CD4-positive, alpha-beta memory T cell (primary cell): ENCODE measurements at regions not wholly inside any gene's neighbourhood (a gene's known extent, or its start where the extent isn't known, plus 50 kb on each side); places are given as distances from the start of the nearest gene placed in this dataset.

Source experiments
- CTCF ChIA-PET: fragments of 350-600 bp; sonication (Branson Sonifier 250); formaldehyde crosslinking; loops from one replicate; lab custom pipeline; 2021; ENCODE audit warnings: inconsistent platforms; ENCODE audit not compliant: partially characterized antibody; lab: Charles Lee
- POLR2A ChIA-PET: fragments of 350-600 bp; sonication (Branson Sonifier 250); formaldehyde crosslinking; loops from one replicate; lab custom pipeline; 2021; ENCODE audit not compliant: partially characterized antibody; lab: Charles Lee
- DNase-seq, 5 donors: peaks; one replicate each; pipeline versions ENCODE4 v3.0.0 to v3.0.0-alpha.2; 2020 to 2022; ENCODE audit warnings: mixed read lengths in 1 of 5
- H3K27ac ChIP-seq: one replicate; pipeline ENCODE4 v1.7.0; 2013; ENCODE audit warnings: low read depth, low read length
- H3K27me3 ChIP-seq: 2 replicates; pipeline ENCODE4 v1.7.0; 2013; ENCODE audit warnings: mild to moderate bottlenecking, low read length, moderate library complexity; ENCODE audit not compliant: insufficient read depth
- H3K36me3 ChIP-seq: 2 replicates; pipeline ENCODE4 v1.7.0; 2013; ENCODE audit warnings: mild to moderate bottlenecking, low read length, moderate library complexity; ENCODE audit not compliant: insufficient read depth
- H3K4me1 ChIP-seq: 2 replicates; pipeline ENCODE4 v1.7.0; 2013; ENCODE audit warnings: mild to moderate bottlenecking, low read length, moderate library complexity; ENCODE audit not compliant: insufficient read depth
- H3K4me3 ChIP-seq, 2 donors: one replicate each; pipeline ENCODE4 v1.7.0; 2013; ENCODE audit warnings: low read length in 2 of 2, mild to moderate bottlenecking in 1 of 2
- H3K9me3 ChIP-seq, 2 donors: one replicate each; pipeline ENCODE4 v1.7.0; 2013; ENCODE audit warnings: low read length in 2 of 2, control low read depth in 1 of 2; ENCODE audit not compliant: control insufficient read depth in 1 of 2
- H3K27ac Mint-ChIP-seq, 7 donors: one replicate each; pipeline ENCODE4 v1.8.0; 2020 to 2021; ENCODE audit warnings: mixed read lengths in 7 of 7, mild to moderate bottlenecking in 6 of 7, inconsistent platforms in 3 of 7, moderate library complexity in 3 of 7
- H3K27me3 Mint-ChIP-seq, 2 donors: one replicate each; pipeline ENCODE4 v1.8.0; 2020 to 2021; ENCODE audit warnings: mixed read lengths in 2 of 2
- H3K36me3 Mint-ChIP-seq, 2 donors: one replicate each; pipeline ENCODE4 v1.8.0; 2020 to 2021; ENCODE audit warnings: mixed read lengths in 2 of 2, inconsistent platforms in 1 of 2, mild to moderate bottlenecking in 1 of 2
- H3K4me1 Mint-ChIP-seq, 4 donors: one replicate each; pipeline ENCODE4 v1.8.0; 2020 to 2021; ENCODE audit warnings: mixed read lengths in 4 of 4, mild to moderate bottlenecking in 1 of 4
- H3K4me3 Mint-ChIP-seq, 8 donors: one replicate each; pipeline ENCODE4 v1.8.0; 2020 to 2021; ENCODE audit warnings: mixed read lengths in 8 of 8, mild to moderate bottlenecking in 7 of 8, moderate library complexity in 6 of 8, inconsistent platforms in 3 of 8
- H3K9me3 Mint-ChIP-seq, 8 donors: one replicate each; pipeline ENCODE4 v1.8.0; 2020 to 2021; ENCODE audit warnings: mixed read lengths in 8 of 8, mild to moderate bottlenecking in 5 of 8, inconsistent platforms in 3 of 8, moderate library complexity in 1 of 8
- intact Hi-C: fragments of 100-400 bp; cut with micrococcal nuclease; formaldehyde crosslinking; loops from one replicate; pipeline ENCODE4 v1.15.1; 2023

GRCh38 chr22:49646876-49647275 is 180.8 kb downstream of the BRD1 start:
- Mint-ChIP-seq H3K9me3 (peaks cover 0 to 4% (median 0%) of the 10 kb centered on the region in 8 donors), H3K27me3 (no peaks in the 10 kb centered on the region), H3K36me3 (peaks cover 4 to 10% of the 10 kb centered on the region in 2 donors), H3K4me1 (peaks cover 6 to 19% (median 11%) of the 10 kb centered on the region in 4 donors), H3K27ac (no peak overlapping the region), H3K4me3 (no peak overlapping the region)
- Histone ChIP-seq H3K27ac (no peak overlapping the region), H3K36me3 (no peaks in the 10 kb centered on the region), H3K4me3 (no peak overlapping the region), H3K9me3 (no peaks in the 10 kb centered on the region), H3K27me3 (no peaks in the 10 kb centered on the region), H3K4me1 (no peaks in the 10 kb centered on the region)
- DNase-seq = no peak
- ChIA-PET CTCF (no interaction called here), POLR2A (no interaction called here)
- intact Hi-C loops = no loop called here

GRCh38 chr22:49645791-49646550 is 181.7 kb downstream of the BRD1 start:
- CTCF ChIA-PET = no interaction called here
- Histone ChIP-seq H3K27ac (no peak overlapping the region), H3K9me3 (no peaks in the 10 kb centered on the region), H3K27me3 (no peaks in the 10 kb centered on the region), H3K4me1 (no peaks in the 10 kb centered on the region), H3K36me3 (no peaks in the 10 kb centered on the region), H3K4me3 (no peak overlapping the region)
- no peak overlapping the region for H3K27ac Mint-ChIP-seq
- H3K9me3 Mint-ChIP-seq = peaks cover 0 to 3% (median 0%) of the 10 kb centered on the region in 8 donors
- intact Hi-C loops = no loop called here
- H3K27me3 Mint-ChIP-seq = no peaks in the 10 kb centered on the region
- H3K36me3 Mint-ChIP-seq = peaks cover 4 to 13% of the 10 kb centered on the region in 2 donors
- peaks cover 6 to 17% (median 12%) of the 10 kb centered on the region in 4 donors for H3K4me1 Mint-ChIP-seq
- POLR2A ChIA-PET = no interaction called here
- DNase-seq = no peak
- H3K4me3 Mint-ChIP-seq = peak overlapping the region in 1 of 8 donors; percentile 15

- Mint-ChIP-seq H3K4me1 (peaks cover 6 to 13% (median 10%) of the 10 kb centered on the region in 4 donors), H3K4me3 (no peak overlapping the region), H3K27me3 (no peaks in the 10 kb centered on the region), H3K36me3 (peaks cover 4 to 11% of the 10 kb centered on the region in 2 donors), H3K27ac (no peak overlapping the region), H3K9me3 (peaks cover 0 to 2% (median 0%) of the 10 kb centered on the region in 8 donors)
- no peaks in the 10 kb centered on the region for H3K27me3 ChIP-seq
- H3K4me3 ChIP-seq = no peak overlapping the region
- no peak overlapping the region for H3K27ac ChIP-seq
- no peak for DNase-seq
- POLR2A ChIA-PET = no interaction called here
- intact Hi-C loops = no loop called here
- CTCF ChIA-PET = no interaction called here
- no peaks in the 10 kb centered on the region for H3K36me3 ChIP-seq
- no peaks in the 10 kb centered on the region for H3K9me3 ChIP-seq
- H3K4me1 ChIP-seq = no peaks in the 10 kb centered on the region
Observed at GRCh38 chr22:49645257-49645656, 182.4 kb downstream of the BRD1 start.

GRCh38 chr22:49643998-49644397 is 183.7 kb downstream of the BRD1 start:
- CTCF ChIA-PET = no interaction called here

GRCh38 chr22:49643466-49643865 is 184.2 kb downstream of the BRD1 start:
- ChIA-PET POLR2A (interaction anchor here (1.0 kb wide), 1 partner anchor 144 kb away, joined by 3 read pairs; no protein-coding TSS in a partner anchor), CTCF (interaction anchor here (1.2 kb wide), 1 partner anchor 11 kb away, joined by 3 read pairs; no protein-coding TSS in a partner anchor)
- DNase-seq = no peak
- H3K9me3 Mint-ChIP-seq = peaks cover 0 to 2% (median 0%) of the 10 kb centered on the region in 8 donors
- H3K9me3 ChIP-seq = no peaks in the 10 kb centered on the region
- no peaks in the 10 kb centered on the region for H3K27me3 ChIP-seq
- intact Hi-C loops = no loop called here
- no peaks in the 10 kb centered on the region for H3K36me3 ChIP-seq
- no peaks in the 10 kb centered on the region for H3K27me3 Mint-ChIP-seq
- H3K4me3 Mint-ChIP-seq = no peak overlapping the region
- H3K4me1 Mint-ChIP-seq = peaks cover 0 to 9% (median 7%) of the 10 kb centered on the region in 4 donors
- no peaks in the 10 kb centered on the region for H3K4me1 ChIP-seq
- H3K36me3 Mint-ChIP-seq = peaks cover 0 to 8% of the 10 kb centered on the region in 2 donors
- no peak overlapping the region for H3K4me3 ChIP-seq
- no peak overlapping the region for H3K27ac Mint-ChIP-seq
- no peak overlapping the region for H3K27ac ChIP-seq

More at GRCh38 chr22:49643998-49644397, 183.7 kb downstream of the BRD1 start:
- Histone ChIP-seq H3K27ac (no peak overlapping the region), H3K4me3 (no peak overlapping the region), H3K4me1 (no peaks in the 10 kb centered on the region), H3K27me3 (no peaks in the 10 kb centered on the region), H3K36me3 (no peaks in the 10 kb centered on the region), H3K9me3 (no peaks in the 10 kb centered on the region)
- intact Hi-C loops = no loop called here
- Mint-ChIP-seq H3K27ac (no peak overlapping the region), H3K4me1 (peaks cover 0 to 9% (median 7%) of the 10 kb centered on the region in 4 donors), H3K9me3 (peaks cover 0 to 2% (median 0%) of the 10 kb centered on the region in 8 donors), H3K27me3 (no peaks in the 10 kb centered on the region), H3K36me3 (peaks cover 0 to 7% of the 10 kb centered on the region in 2 donors), H3K4me3 (no peak overlapping the region)
- POLR2A ChIA-PET = interaction anchor here (1.0 kb wide), 1 partner anchor 144 kb away, joined by 3 read pairs; no protein-coding TSS in a partner anchor
- no peak for DNase-seq

GRCh38 chr22:49642741-49643140 is 184.9 kb downstream of the BRD1 start:
- no peak overlapping the region for H3K27ac Mint-ChIP-seq
- intact Hi-C loops = no loop called here
- peaks cover 0 to 9% (median 7%) of the 10 kb centered on the region in 4 donors for H3K4me1 Mint-ChIP-seq
- no peaks in the 10 kb centered on the region for H3K27me3 Mint-ChIP-seq
- H3K4me1 ChIP-seq = no peaks in the 10 kb centered on the region
- no peaks in the 10 kb centered on the region for H3K36me3 ChIP-seq
- no peak overlapping the region for H3K4me3 Mint-ChIP-seq
- peaks cover 0 to 2% (median 0%) of the 10 kb centered on the region in 8 donors for H3K9me3 Mint-ChIP-seq
- no peaks in the 10 kb centered on the region for H3K9me3 ChIP-seq
- peaks cover 0 to 8% of the 10 kb centered on the region in 2 donors for H3K36me3 Mint-ChIP-seq
- no peak overlapping the region for H3K27ac ChIP-seq
- no peak overlapping the region for H3K4me3 ChIP-seq
- no peaks in the 10 kb centered on the region for H3K27me3 ChIP-seq
- ChIA-PET POLR2A (no interaction called here), CTCF (interaction anchor here (1.2 kb wide), 1 partner anchor 10 kb away, joined by 3 read pairs; no protein-coding TSS in a partner anchor)
- no peak for DNase-seq

GRCh38 chr22:49642331-49642730 is 185.3 kb downstream of the BRD1 start:
- Histone ChIP-seq H3K9me3 (no peaks in the 10 kb centered on the region), H3K4me3 (no peak overlapping the region), H3K27me3 (no peaks in the 10 kb centered on the region), H3K36me3 (no peaks in the 10 kb centered on the region), H3K4me1 (no peaks in the 10 kb centered on the region), H3K27ac (no peak overlapping the region)
- Mint-ChIP-seq H3K4me1 (peaks cover 0 to 9% (median 7%) of the 10 kb centered on the region in 4 donors), H3K36me3 (peaks cover 0 to 8% of the 10 kb centered on the region in 2 donors), H3K4me3 (no peak overlapping the region), H3K9me3 (peaks cover 0 to 2% (median 0%) of the 10 kb centered on the region in 8 donors), H3K27me3 (no peaks in the 10 kb centered on the region), H3K27ac (no peak overlapping the region)
- DNase-seq = no peak
- intact Hi-C loops = no loop called here
- CTCF ChIA-PET = interaction anchor here (1.2 kb wide), 1 partner anchor 10 kb away, joined by 3 read pairs; no protein-coding TSS in a partner anchor
- POLR2A ChIA-PET = no interaction called here
